ENCODE measurements at regions not wholly inside any gene's neighbourhood (a gene's known extent, or its start where the extent isn't known, plus 50 kb on each side); places are given as distances from the start of the nearest gene placed in this dataset.
A peak's percentile ranks its signal among the peaks of the same experiment; 100 is the strongest.

DNA sequence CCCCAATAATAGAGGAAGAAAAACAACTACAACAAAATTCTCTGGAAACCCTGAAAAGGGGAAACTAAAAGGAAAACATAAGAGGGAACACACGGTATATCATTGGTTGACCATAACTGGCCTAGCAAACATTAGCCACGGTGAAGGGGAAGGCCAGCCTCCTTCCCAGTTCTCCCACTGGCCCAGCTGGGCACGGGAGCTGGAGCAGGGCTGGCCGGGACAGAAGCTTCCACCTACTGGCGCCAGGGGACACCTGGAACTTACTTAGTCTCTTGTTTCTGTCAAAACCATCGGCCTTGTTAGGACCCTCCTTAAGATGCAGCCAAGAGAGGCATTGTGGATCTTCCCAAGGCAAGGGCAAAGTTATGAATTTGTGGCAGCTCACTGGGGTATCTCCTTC, 56.1 kb upstream of the DLGAP1 start:
- Histone ChIP-seq H3K27me3 (no peaks in the 10 kb centered on the region), H3K36me3 (no peaks in the 10 kb centered on the region), H3K27ac (no peak overlapping the region), H3K9me3 (ENCODE audit: low read depth) (no peaks in the 10 kb centered on the region), H3K4me1 (ENCODE audit: low read depth) (no peaks in the 10 kb centered on the region), H3K4me3 (no peak overlapping the region)
- TF ChIP-seq, protein P1, sequence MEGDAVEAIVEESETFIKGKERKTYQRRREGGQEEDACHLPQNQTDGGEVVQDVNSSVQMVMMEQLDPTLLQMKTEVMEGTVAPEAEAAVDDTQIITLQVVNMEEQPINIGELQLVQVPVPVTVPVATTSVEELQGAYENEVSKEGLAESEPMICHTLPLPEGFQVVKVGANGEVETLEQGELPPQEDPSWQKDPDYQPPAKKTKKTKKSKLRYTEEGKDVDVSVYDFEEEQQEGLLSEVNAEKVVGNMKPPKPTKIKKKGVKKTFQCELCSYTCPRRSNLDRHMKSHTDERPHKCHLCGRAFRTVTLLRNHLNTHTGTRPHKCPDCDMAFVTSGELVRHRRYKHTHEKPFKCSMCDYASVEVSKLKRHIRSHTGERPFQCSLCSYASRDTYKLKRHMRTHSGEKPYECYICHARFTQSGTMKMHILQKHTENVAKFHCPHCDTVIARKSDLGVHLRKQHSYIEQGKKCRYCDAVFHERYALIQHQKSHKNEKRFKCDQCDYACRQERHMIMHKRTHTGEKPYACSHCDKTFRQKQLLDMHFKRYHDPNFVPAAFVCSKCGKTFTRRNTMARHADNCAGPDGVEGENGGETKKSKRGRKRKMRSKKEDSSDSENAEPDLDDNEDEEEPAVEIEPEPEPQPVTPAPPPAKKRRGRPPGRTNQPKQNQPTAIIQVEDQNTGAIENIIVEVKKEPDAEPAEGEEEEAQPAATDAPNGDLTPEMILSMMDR (IDR thresholded peaks at IDR 0.05; ENCODE audit: low read depth, low read length) = no peak
- no peak for DNase-seq (ENCODE audit: low read depth in 1 of 2, low spot score in 1 of 2)

DNA sequence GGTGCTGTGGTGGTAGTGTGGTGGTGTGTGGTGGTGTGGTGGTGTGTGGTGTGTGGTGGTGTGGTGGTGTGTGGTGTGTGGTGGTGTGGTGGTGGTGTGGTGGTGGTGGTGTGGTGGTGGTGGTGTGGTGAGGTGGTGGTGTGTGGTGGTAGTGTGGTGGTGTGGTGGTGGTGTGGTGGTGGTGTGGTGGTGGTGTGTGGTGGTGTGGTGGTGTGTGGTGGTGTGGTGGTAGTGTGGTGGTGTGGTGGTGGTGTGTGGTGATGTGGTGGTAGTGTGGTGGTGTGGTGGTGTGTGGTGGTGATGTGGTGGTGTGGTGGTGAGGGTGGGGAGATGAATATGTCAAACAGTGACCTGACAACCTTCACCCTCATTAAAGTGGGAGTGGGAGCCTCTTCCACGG, 55.6 kb upstream of the DLGAP1 start:
- Histone ChIP-seq H3K9me3 (ENCODE audit: low read depth) (no peaks in the 10 kb centered on the region), H3K4me1 (ENCODE audit: low read depth) (no peaks in the 10 kb centered on the region), H3K4me3 (no peak overlapping the region), H3K27me3 (no peaks in the 10 kb centered on the region), H3K36me3 (no peaks in the 10 kb centered on the region), H3K27ac (no peak overlapping the region)
- peak; percentile 2 to 10 for DNase-seq (ENCODE audit: low read depth in 1 of 2, low spot score in 1 of 2)
- TF ChIP-seq, protein P1 (IDR thresholded peaks at IDR 0.05; ENCODE audit: low read depth, low read length) = no peak

DNA sequence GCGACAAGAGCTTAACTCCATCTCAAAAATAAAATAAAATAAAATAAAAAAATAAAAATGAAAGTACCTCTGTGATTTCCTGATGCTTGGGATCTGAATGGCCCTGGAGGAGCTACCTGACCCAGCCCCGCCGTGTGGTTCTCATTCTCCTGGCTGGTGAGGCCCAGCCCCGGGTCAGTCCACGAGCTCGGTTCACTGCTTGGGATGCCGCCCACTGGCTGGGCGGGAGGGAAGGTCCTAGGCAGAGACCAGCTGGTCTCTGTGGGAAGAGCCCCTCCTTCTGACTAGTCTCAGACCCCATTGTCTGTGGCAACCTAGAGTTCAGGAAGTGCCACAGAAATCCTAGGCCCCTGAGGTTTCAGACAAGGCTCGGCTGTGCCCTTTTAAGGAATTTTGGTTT, 55.1 kb upstream of the DLGAP1 start:
- TF ChIP-seq, protein P1 (IDR thresholded peaks at IDR 0.05; ENCODE audit: low read depth, low read length) = no peak
- H3K9me3 ChIP-seq (ENCODE audit: low read depth) = no peaks in the 10 kb centered on the region

More for the DNA sequence above, 55.1 kb upstream of the DLGAP1 start:
- no peaks in the 10 kb centered on the region for H3K36me3 ChIP-seq
- no peak for DNase-seq (ENCODE audit: low read depth in 1 of 2, low spot score in 1 of 2)
- H3K4me3 ChIP-seq = no peak overlapping the region
- no peaks in the 10 kb centered on the region for H3K27me3 ChIP-seq
- no peaks in the 10 kb centered on the region for H3K4me1 ChIP-seq (ENCODE audit: low read depth)
- H3K27ac ChIP-seq = no peak overlapping the region

Data from cardiac muscle cell (in vitro differentiated cells and primary cell).